ENCODE measurements at regions not wholly inside any gene's neighbourhood (a gene's known extent, or its start where the extent isn't known, plus 50 kb on each side); places are given as distances from the start of the nearest gene placed in this dataset.
"Not testable (repeated sequence)": the region's sequence is repeated elsewhere in the genome, so short reads cannot be mapped to it uniquely, and the experiment has no call there.

GRCh38 chr22:34599567-34599966 lies 466.4 kb upstream of the ISX start:
- DNase-seq (ENCODE audit: low spot score): no peak

- no peak for DNase-seq (ENCODE audit: low spot score)
Measured at GRCh38 chr22:34604312-34604711, 461.6 kb upstream of the ISX start.

GRCh38 chr22:34608106-34608505 lies 457.9 kb upstream of the ISX start:
- DNase-seq (ENCODE audit: low spot score): no peak

- DNase-seq (ENCODE audit: low spot score): no peak
Measured at GRCh38 chr22:34608540-34609115, 457.3 kb upstream of the ISX start.

- DNase-seq (ENCODE audit: low spot score): no peak
Measured at GRCh38 chr22:34609646-34610045, 456.3 kb upstream of the ISX start.

GRCh38 chr22:34620161-34620560 lies 445.8 kb upstream of the ISX start:
- DNase-seq (ENCODE audit: low spot score): no peak

- DNase-seq (ENCODE audit: low spot score): no peak
Measured at GRCh38 chr22:34620832-34621231, 445.1 kb upstream of the ISX start.

GRCh38 chr22:34622602-34623001 lies 443.4 kb upstream of the ISX start:
- no peak for DNase-seq (ENCODE audit: low spot score)

- DNase-seq (ENCODE audit: low spot score): no peak
Measured at GRCh38 chr22:34623580-34623979, 442.4 kb upstream of the ISX start.

GRCh38 chr22:34625892-34626291 lies 440.1 kb upstream of the ISX start:
- DNase-seq (ENCODE audit: low spot score): not testable (repeated sequence)

- no peak for DNase-seq (ENCODE audit: low spot score)
Measured at GRCh38 chr22:34638128-34638527, 427.8 kb upstream of the ISX start.

- DNase-seq (ENCODE audit: low spot score): no peak
Measured at GRCh38 chr22:34639911-34640310, 426.0 kb upstream of the ISX start.

- no peak for DNase-seq (ENCODE audit: low spot score)
Measured at GRCh38 chr22:34645375-34645774, 420.6 kb upstream of the ISX start.

GRCh38 chr22:34669001-34669400 lies 397.0 kb upstream of the ISX start:
- no peak for DNase-seq (ENCODE audit: low spot score)

- DNase-seq (ENCODE audit: low spot score): not testable (repeated sequence)
Measured at GRCh38 chr22:34683031-34683430, 382.9 kb upstream of the ISX start.

GRCh38 chr22:34684278-34684677 lies 381.7 kb upstream of the ISX start:
- DNase-seq (ENCODE audit: low spot score): not testable (repeated sequence)

GRCh38 chr22:34687116-34687515 lies 378.8 kb upstream of the ISX start:
- no peak for DNase-seq (ENCODE audit: low spot score)

GRCh38 chr22:34688825-34689224 lies 377.1 kb upstream of the ISX start:
- DNase-seq (ENCODE audit: low spot score): no peak

GRCh38 chr22:34696557-34696956 lies 369.4 kb upstream of the ISX start:
- DNase-seq (ENCODE audit: low spot score): no peak

GRCh38 chr22:34702279-34702678 lies 363.7 kb upstream of the ISX start:
- no peak for DNase-seq (ENCODE audit: low spot score)

GRCh38 chr22:34709641-34710040 lies 356.3 kb upstream of the ISX start:
- no peak for DNase-seq (ENCODE audit: low spot score)

- no peak for DNase-seq (ENCODE audit: low spot score)
Measured at GRCh38 chr22:34722901-34723300, 343.1 kb upstream of the ISX start.

GRCh38 chr22:34736081-34736480 lies 329.9 kb upstream of the ISX start:
- no peak for DNase-seq (ENCODE audit: low spot score)

GRCh38 chr22:34738661-34739400 lies 327.1 kb upstream of the ISX start:
- DNase-seq (ENCODE audit: low spot score): no peak
